OCI-LY7 (cell line): ENCODE measurements at regions not wholly inside any gene's neighbourhood (a gene's known extent, or its start where the extent isn't known, plus 50 kb on each side); places are given as distances from the start of the nearest gene placed in this dataset.

Source experiments
- BruUV-seq: library from RNA; stranded (reverse); fragments of 400-500 nt; replicated peaks from 2 replicates; lab custom pipeline; 2021; lab: Mats Ljungman, UMichigan
- CTCF ChIA-PET: fragments of 300-600 bp; sonication (Branson Sonifier 250); formaldehyde crosslinking; loops from one replicate; lab custom pipeline; 2022; ENCODE audit warnings: antibody characterized with exemption; ENCODE audit not compliant: unreplicated experiment; lab: Charles Lee
- POLR2A ChIA-PET: fragments of 300-600 bp; sonication (Branson Sonifier 250); formaldehyde crosslinking; loops from one replicate; lab custom pipeline; 2022; ENCODE audit warnings: antibody characterized with exemption; lab: Charles Lee
- DNase-seq: peaks from one replicate; pipeline ENCODE4 v3.0.0-alpha.2; 2015; ENCODE audit warnings: low spot score
- H2AFZ ChIP-seq: fragments of 200-600 bp; sonication (generic), shearing (Covaris generic); 2 replicates; pipeline ENCODE4 v1.6.1; 2014; ENCODE audit warnings: mild to moderate bottlenecking, antibody characterized with exemption, low read length, moderate library complexity
- H3K27ac ChIP-seq: fragments of 200-600 bp; sonication (generic); 2 replicates; pipeline ENCODE4 v1.5.1; 2014; ENCODE audit warnings: mixed run types, low read depth, mild to moderate bottlenecking, moderate library complexity, low read length, inconsistent platforms; ENCODE audit not compliant: poor library complexity, severe bottlenecking
- H3K36me3 ChIP-seq: fragments of 200-600 bp; sonication (generic); 2 replicates; pipeline ENCODE4 v1.6.1; 2014; ENCODE audit warnings: mild to moderate bottlenecking, antibody characterized with exemption, low read length, moderate library complexity, mixed read lengths; ENCODE audit not compliant: insufficient read depth
- H3K4me1 ChIP-seq: fragments of 200-600 bp; sonication (generic); 2 replicates; pipeline ENCODE4 v1.5.1; 2014; ENCODE audit warnings: mild to moderate bottlenecking, low read length; ENCODE audit not compliant: insufficient read depth, poor library complexity, severe bottlenecking
- H3K4me2 ChIP-seq: fragments of 200-600 bp; sonication (generic); 2 replicates; pipeline ENCODE4 v1.6.1; 2014; ENCODE audit warnings: mild to moderate bottlenecking, low read length
- H3K4me3 ChIP-seq: fragments of 200-600 bp; sonication (generic); 2 replicates; pipeline ENCODE4 v1.5.1; 2014; ENCODE audit warnings: mild to moderate bottlenecking, low read depth, low read length; ENCODE audit not compliant: poor library complexity, severe bottlenecking
- H3K79me2 ChIP-seq: fragments of 200-600 bp; sonication (generic); 2 replicates; pipeline ENCODE4 v1.6.1; 2016; ENCODE audit warnings: low read depth, mild to moderate bottlenecking, low read length, moderate library complexity, mixed read lengths; ENCODE audit not compliant: insufficient read depth
- H3K9me2 ChIP-seq: fragments of 200-600 bp; sonication (generic); 2 replicates; pipeline ENCODE4 v1.6.1; 2016; ENCODE audit warnings: mild to moderate bottlenecking, low read length, mixed read lengths; ENCODE audit not compliant: insufficient read depth
- H3K9me3 ChIP-seq: fragments of 200-600 bp; sonication (generic); 2 replicates; pipeline ENCODE4 v1.6.1; 2014; ENCODE audit warnings: mild to moderate bottlenecking, mixed run types, low read length, mixed read lengths
- H4K20me1 ChIP-seq: fragments of 200-600 bp; sonication (generic); 2 replicates; pipeline ENCODE4 v1.6.1; 2014; ENCODE audit warnings: mild to moderate bottlenecking, antibody characterized with exemption, low read length, moderate library complexity, mixed read lengths; ENCODE audit not compliant: insufficient read depth
- CTCF ChIP-seq: fragments of 200-600 bp; sonication (generic); conservative IDR thresholded peaks from 2 replicates; pipeline ENCODE4 v1.5.1; 2014; ENCODE audit warnings: mild to moderate bottlenecking, antibody characterized with exemption, low read length, moderate library complexity, mixed read lengths
- EZH2phosphoT487 ChIP-seq: fragments of 200-600 bp; sonication (generic); IDR thresholded peaks from 2 replicates; pipeline ENCODE4 v1.6.1; 2018; ENCODE audit warnings: low read depth, borderline replicate concordance, mild to moderate bottlenecking, mixed run types, antibody characterized with exemption, low read length, moderate library complexity, mixed read lengths
- intact Hi-C: fragments of 100-400 bp; cut with micrococcal nuclease; formaldehyde crosslinking; loops from one replicate; pipeline ENCODE4 v1.10.0; 2022; ENCODE audit not compliant: unreplicated experiment

GRCh38 chr14:66375046-66375964 is 110.9 kb upstream of the CCDC196 start:
- H3K4me1 ChIP-seq, result no peaks in the 10 kb centered on the region
- H3K79me2 ChIP-seq, result no peaks in the 10 kb centered on the region
- no peak overlapping the region for H3K27ac ChIP-seq
- TF ChIP-seq CTCF, result no peak
- TF ChIP-seq EZH2phosphoT487, result no peak
- no peak overlapping the region for H2AFZ ChIP-seq
- BruUV-seq, result no TSS peak
- no peak overlapping the region for H3K4me3 ChIP-seq
- CTCF ChIA-PET, result no interaction called here
- intact Hi-C loops, result no loop called here
- H3K36me3 ChIP-seq, result no peaks in the 10 kb centered on the region
- H3K9me3 ChIP-seq, result no peaks in the 10 kb centered on the region
- H3K4me2 ChIP-seq, result no peak overlapping the region
- POLR2A ChIA-PET, result no interaction called here
- no peak for DNase-seq
- H4K20me1 ChIP-seq, result no peaks in the 10 kb centered on the region
- no peaks in the 10 kb centered on the region for H3K9me2 ChIP-seq

- no peak overlapping the region for H3K27ac ChIP-seq
- H2AFZ ChIP-seq, result no peak overlapping the region
- H4K20me1 ChIP-seq, result no peaks in the 10 kb centered on the region
- CTCF ChIA-PET, result no interaction called here
- H3K79me2 ChIP-seq, result no peaks in the 10 kb centered on the region
- BruUV-seq, result no TSS peak
- no peaks in the 10 kb centered on the region for H3K9me3 ChIP-seq
- POLR2A ChIA-PET, result interaction anchor here (0.6 kb wide), 1 partner anchor 293 kb away, joined by 4 read pairs; no protein-coding TSS in a partner anchor
- H3K9me2 ChIP-seq, result no peaks in the 10 kb centered on the region
- H3K4me1 ChIP-seq, result no peaks in the 10 kb centered on the region
- no peak overlapping the region for H3K4me3 ChIP-seq
- H3K4me2 ChIP-seq, result no peak overlapping the region
- no peak for DNase-seq
- TF ChIP-seq CTCF, result no peak
- no peak for TF ChIP-seq EZH2phosphoT487
- intact Hi-C loops, result no loop called here
- H3K36me3 ChIP-seq, result no peaks in the 10 kb centered on the region
These were observed 108.6 kb upstream of the CCDC196 start for GRCh38 chr14:66377574-66377973.
